Neural progenitor cell (in vitro differentiated cells): ENCODE measurements at regions not wholly inside any gene's neighbourhood (a gene's known extent, or its start where the extent isn't known, plus 50 kb on each side); places are given as distances from the start of the nearest gene placed in this dataset.

Experiments used
- DNase-seq: peaks from one replicate; pipeline ENCODE4 v3.0.0-alpha.2; 2016; ENCODE audit warnings: low spot score
- H2AFZ ChIP-seq: fragments of 200-600 bp; sonication (generic); replicated peaks from 2 replicates; pipeline ENCODE4 v1.6.1; 2016; ENCODE audit warnings: antibody characterized with exemption
- H3F3A ChIP-seq: fragments of 200-600 bp; sonication (generic); 2 replicates; pipeline ENCODE4 v1.6.1; 2016; ENCODE audit warnings: antibody characterized with exemption, low read depth
- H3K27ac ChIP-seq: fragments of 200-600 bp; sonication (generic); 2 replicates; pipeline ENCODE4 v1.5.1; 2016; ENCODE audit warnings: mild to moderate bottlenecking
- H3K27me3 ChIP-seq: fragments of 200-600 bp; sonication (generic); 2 replicates; pipeline ENCODE4 v1.6.1; 2016; ENCODE audit warnings: mild to moderate bottlenecking, moderate library complexity
- H3K36me3 ChIP-seq: fragments of 200-600 bp; sonication (generic); 2 replicates; pipeline ENCODE4 v1.5.1; 2016
- H3K4me1 ChIP-seq: fragments of 200-600 bp; sonication (generic); 2 replicates; pipeline ENCODE4 v1.6.1; 2016; ENCODE audit warnings: mixed run types
- H3K4me2 ChIP-seq: fragments of 200-600 bp; sonication (generic); 2 replicates; pipeline ENCODE4 v1.6.1; 2016
- H3K4me3 ChIP-seq: fragments of 200-600 bp; sonication (generic); 2 replicates; pipeline ENCODE4 v1.5.1; 2016
- H3K79me2 ChIP-seq: fragments of 200-600 bp; sonication (generic); 2 replicates; pipeline ENCODE4 v1.6.1; 2016; ENCODE audit warnings: low read depth
- H3K9ac ChIP-seq: fragments of 200-600 bp; sonication (generic); 2 replicates; pipeline ENCODE4 v1.6.1; 2016
- H3K9me3 ChIP-seq: fragments of 200-600 bp; sonication (generic); 2 replicates; pipeline ENCODE4 v1.5.1; 2016; ENCODE audit warnings: low read depth
- H4K20me1 ChIP-seq: fragments of 200-600 bp; sonication (generic); 2 replicates; pipeline ENCODE4 v1.6.1; 2016; ENCODE audit warnings: low read depth
- H3K27ac Mint-ChIP-seq: 3 replicates; pipeline ENCODE4 v1.8.0; 2021; ENCODE audit warnings: mixed read lengths
- H3K27me3 Mint-ChIP-seq: 2 replicates; pipeline ENCODE4 v1.8.0; 2022; ENCODE audit warnings: low read depth, mild to moderate bottlenecking, inconsistent platforms, moderate library complexity, mixed read lengths; ENCODE audit not compliant: insufficient read depth
- H3K36me3 Mint-ChIP-seq: 3 replicates; pipeline ENCODE4 v1.8.0; 2021; ENCODE audit warnings: mixed read lengths
- H3K4me1 Mint-ChIP-seq: 3 replicates; pipeline ENCODE4 v1.8.0; 2021; ENCODE audit warnings: mixed read lengths
- H3K4me3 Mint-ChIP-seq: 3 replicates; pipeline ENCODE4 v1.8.0; 2021; ENCODE audit warnings: mild to moderate bottlenecking, moderate library complexity, mixed read lengths
- H3K9me3 Mint-ChIP-seq: 3 replicates; pipeline ENCODE4 v1.8.0; 2020; ENCODE audit warnings: mixed read lengths
- EZH2 ChIP-seq: fragments of 200-600 bp; sonication (generic); IDR thresholded peaks from 2 replicates; pipeline ENCODE4 v1.6.1; 2017; ENCODE audit warnings: antibody characterized with exemption, mild to moderate bottlenecking, moderate library complexity
- EZH2phosphoT487 ChIP-seq: fragments of 200-600 bp; sonication (generic); IDR thresholded peaks from 2 replicates; pipeline ENCODE4 v1.6.1; 2017; ENCODE audit warnings: antibody characterized with exemption
- TF ChIP-seq, protein P1 (sequence below): fragments of 200-600 bp; sonication (generic); IDR thresholded peaks from 2 replicates; pipeline ENCODE4 v1.5.1; 2017; ENCODE audit warnings: antibody characterized with exemption, mild to moderate bottlenecking

DNA sequence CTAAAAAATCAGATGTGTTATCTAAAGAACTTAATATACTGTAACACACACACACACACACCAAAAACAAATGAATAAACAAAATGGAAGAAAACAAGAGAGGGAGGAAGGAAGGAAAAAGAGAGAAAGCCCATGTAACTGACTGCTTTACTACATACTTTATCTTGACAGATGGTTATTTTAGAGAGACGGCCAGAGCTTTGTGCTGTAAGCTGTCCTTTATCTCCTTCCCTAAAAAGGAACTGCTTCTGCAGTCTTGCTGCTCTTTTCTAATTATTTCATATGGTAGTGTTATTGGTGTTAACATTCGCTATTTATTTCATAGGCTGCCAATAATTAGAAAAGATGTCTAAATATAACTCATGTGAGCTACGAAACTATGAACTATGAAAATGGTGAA, 1384.6 kb downstream of the MRPL39 start:
- TF ChIP-seq, protein P1, sequence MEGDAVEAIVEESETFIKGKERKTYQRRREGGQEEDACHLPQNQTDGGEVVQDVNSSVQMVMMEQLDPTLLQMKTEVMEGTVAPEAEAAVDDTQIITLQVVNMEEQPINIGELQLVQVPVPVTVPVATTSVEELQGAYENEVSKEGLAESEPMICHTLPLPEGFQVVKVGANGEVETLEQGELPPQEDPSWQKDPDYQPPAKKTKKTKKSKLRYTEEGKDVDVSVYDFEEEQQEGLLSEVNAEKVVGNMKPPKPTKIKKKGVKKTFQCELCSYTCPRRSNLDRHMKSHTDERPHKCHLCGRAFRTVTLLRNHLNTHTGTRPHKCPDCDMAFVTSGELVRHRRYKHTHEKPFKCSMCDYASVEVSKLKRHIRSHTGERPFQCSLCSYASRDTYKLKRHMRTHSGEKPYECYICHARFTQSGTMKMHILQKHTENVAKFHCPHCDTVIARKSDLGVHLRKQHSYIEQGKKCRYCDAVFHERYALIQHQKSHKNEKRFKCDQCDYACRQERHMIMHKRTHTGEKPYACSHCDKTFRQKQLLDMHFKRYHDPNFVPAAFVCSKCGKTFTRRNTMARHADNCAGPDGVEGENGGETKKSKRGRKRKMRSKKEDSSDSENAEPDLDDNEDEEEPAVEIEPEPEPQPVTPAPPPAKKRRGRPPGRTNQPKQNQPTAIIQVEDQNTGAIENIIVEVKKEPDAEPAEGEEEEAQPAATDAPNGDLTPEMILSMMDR, result no peak
- TF ChIP-seq EZH2phosphoT487 (no peak), EZH2 (no peak)
- Histone ChIP-seq H4K20me1 (no peaks in the 10 kb centered on the region), H3K9me3 (peaks cover 38% of the 10 kb centered on the region), H3K4me2 (no peak overlapping the region), H3K27ac (no peak overlapping the region), H3F3A (no peaks in the 10 kb centered on the region), H3K4me1 (no peaks in the 10 kb centered on the region), H3K36me3 (no peaks in the 10 kb centered on the region), H3K9ac (no peak overlapping the region), H3K27me3 (no peaks in the 10 kb centered on the region), H3K79me2 (no peaks in the 10 kb centered on the region), H3K4me3 (no peak overlapping the region), H2AFZ (no peak overlapping the region)
- Mint-ChIP-seq H3K9me3 (peaks cover 8% of the 10 kb centered on the region), H3K27ac (no peak overlapping the region), H3K4me1 (no peaks in the 10 kb centered on the region), H3K27me3 (no peaks in the 10 kb centered on the region), H3K36me3 (no peaks in the 10 kb centered on the region), H3K4me3 (no peak overlapping the region)
- no peak for DNase-seq

DNA sequence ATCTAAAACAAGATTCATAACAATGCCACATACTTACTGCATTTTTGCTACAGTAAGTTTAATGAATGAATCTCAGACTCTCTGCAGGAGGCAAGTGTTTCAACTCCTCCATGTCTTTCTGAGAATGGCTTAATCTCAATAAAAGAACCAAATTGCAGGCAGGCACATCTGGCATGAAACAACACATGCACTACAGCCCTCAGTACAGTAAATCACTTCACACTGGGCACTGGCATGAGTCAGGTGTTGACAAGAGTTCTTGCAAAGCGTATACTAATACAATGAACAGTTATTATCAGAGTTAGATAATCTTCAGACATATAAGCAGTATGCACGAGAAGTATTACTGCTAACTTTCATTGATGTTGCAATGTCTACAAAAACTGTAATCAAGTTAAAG, 1386.8 kb downstream of the MRPL39 start:
- TF ChIP-seq EZH2phosphoT487, result no peak
- no peak for TF ChIP-seq EZH2
- TF ChIP-seq, protein P1, result no peak
- Mint-ChIP-seq H3K4me1 (no peaks in the 10 kb centered on the region), H3K27ac (no peak overlapping the region), H3K4me3 (no peak overlapping the region), H3K36me3 (no peaks in the 10 kb centered on the region), H3K27me3 (no peaks in the 10 kb centered on the region), H3K9me3 (no peaks in the 10 kb centered on the region)
- no peaks in the 10 kb centered on the region for H3K36me3 ChIP-seq
- no peak overlapping the region for H2AFZ ChIP-seq
- H3F3A ChIP-seq, result no peaks in the 10 kb centered on the region
- no peaks in the 10 kb centered on the region for H4K20me1 ChIP-seq
- no peak for DNase-seq
- H3K4me2 ChIP-seq, result no peak overlapping the region
- H3K27ac ChIP-seq, result no peak overlapping the region
- H3K9me3 ChIP-seq, result peaks cover 25% of the 10 kb centered on the region
- no peaks in the 10 kb centered on the region for H3K4me1 ChIP-seq
- no peak overlapping the region for H3K4me3 ChIP-seq
- H3K9ac ChIP-seq, result no peak overlapping the region
- no peaks in the 10 kb centered on the region for H3K27me3 ChIP-seq
- no peaks in the 10 kb centered on the region for H3K79me2 ChIP-seq

DNA sequence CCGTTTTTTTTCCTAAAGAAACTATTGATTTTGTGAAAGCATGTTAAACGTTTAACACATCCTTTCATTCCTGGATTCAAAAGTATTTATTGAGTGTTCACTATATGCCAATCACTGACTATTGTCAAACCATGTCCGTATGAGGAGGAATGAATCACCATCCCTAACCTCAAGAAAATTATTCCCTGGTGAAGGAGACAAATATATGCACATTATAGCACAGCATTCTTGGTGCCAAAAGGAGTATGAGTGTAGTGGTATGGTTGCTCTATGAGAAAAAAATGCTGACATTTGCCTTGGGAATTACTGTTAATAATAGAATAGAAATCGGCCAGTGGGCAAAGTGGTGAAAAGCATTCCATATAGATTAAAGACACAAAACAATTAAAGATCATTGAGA, 1390.1 kb downstream of the MRPL39 start:
- Histone ChIP-seq H3K36me3 (no peaks in the 10 kb centered on the region), H3F3A (no peaks in the 10 kb centered on the region), H4K20me1 (no peaks in the 10 kb centered on the region), H3K4me2 (no peak overlapping the region), H3K79me2 (no peaks in the 10 kb centered on the region), H3K9me3 (peaks cover 17% of the 10 kb centered on the region), H3K27ac (no peak overlapping the region), H3K4me1 (no peaks in the 10 kb centered on the region), H3K9ac (no peak overlapping the region), H3K27me3 (no peaks in the 10 kb centered on the region), H2AFZ (no peak overlapping the region), H3K4me3 (no peak overlapping the region)
- H3K4me1 Mint-ChIP-seq, result no peaks in the 10 kb centered on the region
- no peak overlapping the region for H3K4me3 Mint-ChIP-seq
- no peaks in the 10 kb centered on the region for H3K36me3 Mint-ChIP-seq
- TF ChIP-seq EZH2phosphoT487, result no peak
- no peak for TF ChIP-seq EZH2
- TF ChIP-seq, protein P1, result no peak
- H3K27ac Mint-ChIP-seq, result no peak overlapping the region
- no peaks in the 10 kb centered on the region for H3K9me3 Mint-ChIP-seq
- no peak for DNase-seq
- H3K27me3 Mint-ChIP-seq, result no peaks in the 10 kb centered on the region

DNA sequence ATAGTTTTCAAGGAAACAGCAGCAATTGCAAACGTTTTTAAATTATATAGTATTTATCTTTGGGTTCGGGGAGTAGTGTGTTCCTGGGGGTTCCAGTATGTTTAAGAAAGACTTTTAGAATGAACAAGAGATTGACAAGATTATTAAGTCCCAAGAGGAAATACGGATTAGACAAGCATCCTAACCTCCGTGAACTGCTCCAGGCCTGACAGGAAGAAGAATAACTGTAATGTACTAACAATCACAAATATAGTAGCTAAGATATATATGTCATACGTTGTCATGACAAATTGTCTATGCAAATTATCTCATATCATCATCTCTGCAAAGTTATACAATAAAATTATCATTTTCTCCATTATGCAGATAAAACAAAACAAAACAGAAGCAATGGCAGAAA, 1397.2 kb downstream of the MRPL39 start:
- H3K36me3 ChIP-seq, result no peaks in the 10 kb centered on the region
- Mint-ChIP-seq H3K36me3 (no peaks in the 10 kb centered on the region), H3K27ac (no peak overlapping the region), H3K4me1 (no peaks in the 10 kb centered on the region), H3K4me3 (no peak overlapping the region), H3K9me3 (peaks cover 11% of the 10 kb centered on the region), H3K27me3 (no peaks in the 10 kb centered on the region)
- H3K27me3 ChIP-seq, result no peaks in the 10 kb centered on the region
- TF ChIP-seq EZH2 (no peak), EZH2phosphoT487 (no peak)
- TF ChIP-seq, protein P1, result no peak
- no peaks in the 10 kb centered on the region for H3F3A ChIP-seq
- H3K9me3 ChIP-seq, result peaks cover 10% of the 10 kb centered on the region
- no peaks in the 10 kb centered on the region for H3K79me2 ChIP-seq
- H3K9ac ChIP-seq, result no peak overlapping the region
- no peak overlapping the region for H3K4me3 ChIP-seq
- no peak overlapping the region for H2AFZ ChIP-seq
- no peaks in the 10 kb centered on the region for H4K20me1 ChIP-seq
- no peak overlapping the region for H3K4me2 ChIP-seq
- DNase-seq, result no peak
- no peak overlapping the region for H3K27ac ChIP-seq
- no peaks in the 10 kb centered on the region for H3K4me1 ChIP-seq
